Colonic mucosa (tissue), 4 donors: ENCODE measurements at regions not wholly inside any gene's neighbourhood (a gene's known extent, or its start where the extent isn't known, plus 50 kb on each side); places are given as distances from the start of the nearest gene placed in this dataset.
A peak's percentile ranks its signal among the peaks of the same experiment; 100 is the strongest.

Source experiments
- DNase-seq: peaks from one replicate; pipeline ENCODE4 v3.0.0-alpha.2; 2020
- H3K27ac ChIP-seq: fragments of 200-600 bp; one replicate; pipeline ENCODE4 v1.8.0; 2021
- H3K27me3 ChIP-seq: fragments of 200-600 bp; one replicate; pipeline ENCODE4 v1.8.0; 2021
- H3K36me3 ChIP-seq: fragments of 200-600 bp; one replicate; pipeline ENCODE4 v1.8.0; 2021
- H3K4me1 ChIP-seq: fragments of 200-600 bp; one replicate; pipeline ENCODE4 v1.8.0; 2021; ENCODE audit warnings: mild to moderate bottlenecking
- H3K4me3 ChIP-seq: fragments of 200-600 bp; one replicate; pipeline ENCODE4 v1.8.0; 2021
- H3K9ac ChIP-seq, 2 donors: one replicate each; pipeline ENCODE4 v1.7.0; 2013; ENCODE audit warnings: control low read depth in 2 of 2, low read depth in 2 of 2, low read length in 2 of 2
- H3K9me3 ChIP-seq: fragments of 200-600 bp; one replicate; pipeline ENCODE4 v1.8.0; 2021
- CTCF ChIP-seq: fragments of 200-600 bp; IDR thresholded peaks from one replicate; pipeline ENCODE4 v1.8.0; 2022; ENCODE audit warnings: antibody characterized with exemption, mild to moderate bottlenecking
- intact Hi-C: fragments of 100-400 bp; cut with DNase I; formaldehyde crosslinking; loops from one replicate; pipeline ENCODE4 v1.14.1; 2022
- donor health status: healthy.
- donor health status: DM: no; HTN: no; CAD: no.
- donor health status: DM: no; HTN: no; CAD: no.

GRCh38 chr3:103047640-103048039, 612.8 kb downstream of the ZPLD1 start:
- Histone ChIP-seq H3K9me3 (no peaks in the 10 kb centered on the region), H3K4me1 (no peaks in the 10 kb centered on the region), H3K27me3 (no peaks in the 10 kb centered on the region), H3K36me3 (no peaks in the 10 kb centered on the region), H3K4me3 (no peak overlapping the region), H3K9ac (no peak overlapping the region), H3K27ac (no peak overlapping the region)
- TF ChIP-seq CTCF, result no peak
- no peak for DNase-seq
- intact Hi-C loops, result no loop called here

GRCh38 chr3:103048068-103048722, 613.4 kb downstream of the ZPLD1 start:
- TF ChIP-seq CTCF, result no peak
- intact Hi-C loops, result no loop called here

GRCh38 chr3:103052236-103052830, 617.5 kb downstream of the ZPLD1 start:
- intact Hi-C loops, result no loop called here
- TF ChIP-seq CTCF, result no peak
- no peak overlapping the region for H3K27ac ChIP-seq

More at GRCh38 chr3:103048068-103048722, 613.4 kb downstream of the ZPLD1 start:
- Histone ChIP-seq H3K4me3 (no peak overlapping the region), H3K9me3 (no peaks in the 10 kb centered on the region), H3K27ac (no peak overlapping the region), H3K9ac (no peak overlapping the region), H3K4me1 (no peaks in the 10 kb centered on the region), H3K36me3 (no peaks in the 10 kb centered on the region), H3K27me3 (no peaks in the 10 kb centered on the region)
- no peak for DNase-seq

GRCh38 chr3:103055021-103055520, 620.3 kb downstream of the ZPLD1 start:
- Histone ChIP-seq H3K4me3 (no peak overlapping the region), H3K4me1 (no peaks in the 10 kb centered on the region), H3K27me3 (no peaks in the 10 kb centered on the region), H3K9me3 (no peaks in the 10 kb centered on the region), H3K27ac (no peak overlapping the region), H3K36me3 (no peaks in the 10 kb centered on the region), H3K9ac (no peak overlapping the region)
- no peak for TF ChIP-seq CTCF
- intact Hi-C loops, result no loop called here
- no peak for DNase-seq

More at GRCh38 chr3:103052236-103052830, 617.5 kb downstream of the ZPLD1 start:
- H3K4me1 ChIP-seq, result no peaks in the 10 kb centered on the region
- H3K27me3 ChIP-seq, result no peaks in the 10 kb centered on the region
- no peaks in the 10 kb centered on the region for H3K36me3 ChIP-seq
- no peak overlapping the region for H3K4me3 ChIP-seq
- DNase-seq, result peak; percentile 52
- H3K9me3 ChIP-seq, result no peaks in the 10 kb centered on the region
- no peak overlapping the region for H3K9ac ChIP-seq

GRCh38 chr3:103056542-103056941, 621.7 kb downstream of the ZPLD1 start:
- no peak for TF ChIP-seq CTCF
- Histone ChIP-seq H3K9ac (no peak overlapping the region), H3K9me3 (no peaks in the 10 kb centered on the region), H3K27me3 (no peaks in the 10 kb centered on the region), H3K27ac (no peak overlapping the region), H3K4me1 (no peaks in the 10 kb centered on the region), H3K36me3 (no peaks in the 10 kb centered on the region), H3K4me3 (no peak overlapping the region)
- DNase-seq, result no peak
- intact Hi-C loops, result no loop called here
